Natural killer cell treated with Interleukin-12 subunit alpha and Interleukin-12 subunit beta and Interleukin-15 and Interleukin-18, amount 100 ng/mL, for 72 hours (primary cell): ENCODE measurements at regions not wholly inside any gene's neighbourhood (a gene's known extent, or its start where the extent isn't known, plus 50 kb on each side); places are given as distances from the start of the nearest gene placed in this dataset.
A peak's percentile ranks its signal among the peaks of the same experiment; 100 is the strongest.

ENCODE experiments used
- ATAC-seq, 2 donors: fragments of 150-1000 bp; cut with Tn5 transposase in 1 of 2; sonication (Bioruptor Pico), chemical (Tn5 transposase) in 1 of 2; 2 replicates each; pipeline ENCODE4 v1.10.0; 2021
- DNase-seq: peaks from one replicate; pipeline ENCODE4 v3.0.0; 2022; ENCODE audit warnings: low spot score
- H3K27ac Mint-ChIP-seq, 2 donors: 1 replicate in 1 of 2; 2 replicates in 1 of 2; pipeline ENCODE4 v1.8.0; 2022; ENCODE audit warnings: mixed read lengths in 2 of 2, mild to moderate bottlenecking in 1 of 2, moderate library complexity in 1 of 2
- H3K27me3 Mint-ChIP-seq, 2 donors: 1 replicate in 1 of 2; 2 replicates in 1 of 2; pipeline ENCODE4 v1.8.0; 2022; ENCODE audit warnings: mixed read lengths in 2 of 2
- H3K36me3 Mint-ChIP-seq: one replicate; pipeline ENCODE4 v1.8.0; 2022; ENCODE audit warnings: mixed read lengths
- H3K4me1 Mint-ChIP-seq, 2 donors: 1 replicate in 1 of 2; 2 replicates in 1 of 2; pipeline ENCODE4 v1.8.0; 2022; ENCODE audit warnings: low read depth in 2 of 2, mixed read lengths in 2 of 2, mild to moderate bottlenecking in 1 of 2
- H3K4me3 Mint-ChIP-seq: one replicate; pipeline ENCODE4 v1.8.0; 2022; ENCODE audit warnings: mixed read lengths
- H3K9me3 Mint-ChIP-seq: 2 replicates; pipeline ENCODE4 v1.8.0; 2022; ENCODE audit warnings: mixed read lengths

GRCh38 chr3:68067314-68067713 is 412.9 kb upstream of the SUCLG2 start:
- DNase-seq: no peak
- no peak for ATAC-seq
- Mint-ChIP-seq H3K9me3 (peaks cover 13% of the 10 kb centered on the region), H3K27ac (no peak overlapping the region), H3K4me3 (no peak overlapping the region), H3K36me3 (peaks cover 13% of the 10 kb centered on the region), H3K4me1 (peaks cover 0 to 5% of the 10 kb centered on the region in 2 donors), H3K27me3 (peaks cover 0 to 7% of the 10 kb centered on the region in 2 donors)

GRCh38 chr3:68062926-68063325 is 408.5 kb upstream of the SUCLG2 start:
- ATAC-seq (no peak), DNase-seq (no peak)
- peaks cover 3% of the 10 kb centered on the region for H3K9me3 Mint-ChIP-seq
- peaks cover 0 to 5% of the 10 kb centered on the region in 2 donors for H3K4me1 Mint-ChIP-seq
- H3K4me3 Mint-ChIP-seq: no peak overlapping the region
- no peak overlapping the region for H3K27ac Mint-ChIP-seq
- peaks cover 0 to 7% of the 10 kb centered on the region in 2 donors for H3K27me3 Mint-ChIP-seq
- H3K36me3 Mint-ChIP-seq: no peaks in the 10 kb centered on the region

- no peak overlapping the region for H3K27ac Mint-ChIP-seq
- no peak for DNase-seq
- ATAC-seq: no peak
These were observed 406.5 kb upstream of the SUCLG2 start for GRCh38 chr3:68060910-68061309.

GRCh38 chr3:68060191-68060590 is 405.8 kb upstream of the SUCLG2 start:
- no peak for DNase-seq
- no peaks in the 10 kb centered on the region for H3K9me3 Mint-ChIP-seq
- no peak overlapping the region for H3K4me3 Mint-ChIP-seq
- H3K36me3 Mint-ChIP-seq: no peaks in the 10 kb centered on the region
- no peak for ATAC-seq
- no peaks in the 10 kb centered on the region for H3K27me3 Mint-ChIP-seq
- H3K4me1 Mint-ChIP-seq: peaks cover 4 to 11% of the 10 kb centered on the region in 2 donors
- H3K27ac Mint-ChIP-seq: no peak overlapping the region

More at GRCh38 chr3:68060910-68061309, 406.5 kb upstream of the SUCLG2 start:
- peaks cover 4 to 11% of the 10 kb centered on the region in 2 donors for H3K4me1 Mint-ChIP-seq
- no peak overlapping the region for H3K4me3 Mint-ChIP-seq
- no peaks in the 10 kb centered on the region for H3K36me3 Mint-ChIP-seq
- no peaks in the 10 kb centered on the region for H3K9me3 Mint-ChIP-seq
- H3K27me3 Mint-ChIP-seq: no peaks in the 10 kb centered on the region

- no peaks in the 10 kb centered on the region for H3K9me3 Mint-ChIP-seq
- DNase-seq (no peak), ATAC-seq (no peak)
- no peaks in the 10 kb centered on the region for H3K36me3 Mint-ChIP-seq
- H3K4me1 Mint-ChIP-seq: peaks cover 4 to 11% of the 10 kb centered on the region in 2 donors
- no peaks in the 10 kb centered on the region for H3K27me3 Mint-ChIP-seq
- no peak overlapping the region for H3K4me3 Mint-ChIP-seq
- no peak overlapping the region for H3K27ac Mint-ChIP-seq
These were observed 405.3 kb upstream of the SUCLG2 start for GRCh38 chr3:68059628-68060152.

GRCh38 chr3:68057637-68058320 is 403.4 kb upstream of the SUCLG2 start:
- no peak for DNase-seq
- Mint-ChIP-seq H3K27ac (peak overlapping the region in 1 of 2 donors; percentile 41), H3K36me3 (no peaks in the 10 kb centered on the region), H3K9me3 (no peaks in the 10 kb centered on the region), H3K27me3 (no peaks in the 10 kb centered on the region), H3K4me1 (peaks cover 4 to 11% of the 10 kb centered on the region in 2 donors), H3K4me3 (peak overlapping the region; percentile 27)
- ATAC-seq: peak; percentile 45 to 84

GRCh38 chr3:68056556-68056955 is 402.1 kb upstream of the SUCLG2 start:
- Mint-ChIP-seq H3K36me3 (no peaks in the 10 kb centered on the region), H3K4me1 (peaks cover 4 to 11% of the 10 kb centered on the region in 2 donors), H3K27me3 (peaks cover 0 to 6% of the 10 kb centered on the region in 2 donors), H3K9me3 (no peaks in the 10 kb centered on the region), H3K27ac (no peak overlapping the region), H3K4me3 (no peak overlapping the region)
- no peak for DNase-seq
- ATAC-seq: no peak

GRCh38 chr3:68055215-68055614 is 400.8 kb upstream of the SUCLG2 start:
- H3K36me3 Mint-ChIP-seq: no peaks in the 10 kb centered on the region
- peaks cover 0 to 6% of the 10 kb centered on the region in 2 donors for H3K27me3 Mint-ChIP-seq
- H3K4me3 Mint-ChIP-seq: no peak overlapping the region
- peaks cover 4 to 11% of the 10 kb centered on the region in 2 donors for H3K4me1 Mint-ChIP-seq
- no peak for DNase-seq
- H3K9me3 Mint-ChIP-seq: no peaks in the 10 kb centered on the region
- no peak for ATAC-seq
- no peak overlapping the region for H3K27ac Mint-ChIP-seq

- ATAC-seq: no peak
- no peaks in the 10 kb centered on the region for H3K9me3 Mint-ChIP-seq
- no peak overlapping the region for H3K27ac Mint-ChIP-seq
These were observed 395.4 kb upstream of the SUCLG2 start for GRCh38 chr3:68049776-68050175.

GRCh38 chr3:68045976-68046375 is 391.6 kb upstream of the SUCLG2 start:
- Mint-ChIP-seq H3K27me3 (peaks cover 0 to 14% of the 10 kb centered on the region in 2 donors), H3K9me3 (no peaks in the 10 kb centered on the region), H3K36me3 (no peaks in the 10 kb centered on the region), H3K4me1 (no peaks in the 10 kb centered on the region), H3K4me3 (no peak overlapping the region), H3K27ac (no peak overlapping the region)
- ATAC-seq: no peak
- no peak for DNase-seq

More at GRCh38 chr3:68049776-68050175, 395.4 kb upstream of the SUCLG2 start:
- Mint-ChIP-seq H3K4me1 (no peaks in the 10 kb centered on the region), H3K4me3 (no peak overlapping the region), H3K27me3 (peaks cover 0 to 16% of the 10 kb centered on the region in 2 donors), H3K36me3 (no peaks in the 10 kb centered on the region)
- no peak for DNase-seq

GRCh38 chr3:68033867-68034266 is 379.5 kb upstream of the SUCLG2 start:
- H3K9me3 Mint-ChIP-seq: peaks cover 4% of the 10 kb centered on the region
- no peak for ATAC-seq
- H3K27me3 Mint-ChIP-seq: peaks cover 7 to 8% of the 10 kb centered on the region in 2 donors
- DNase-seq: no peak
- no peaks in the 10 kb centered on the region for H3K36me3 Mint-ChIP-seq
- no peak overlapping the region for H3K27ac Mint-ChIP-seq
- no peak overlapping the region for H3K4me3 Mint-ChIP-seq
- no peaks in the 10 kb centered on the region for H3K4me1 Mint-ChIP-seq

- H3K36me3 Mint-ChIP-seq: no peaks in the 10 kb centered on the region
- H3K4me3 Mint-ChIP-seq: no peak overlapping the region
- DNase-seq (no peak), ATAC-seq (no peak)
- peaks cover 7 to 8% of the 10 kb centered on the region in 2 donors for H3K27me3 Mint-ChIP-seq
- peaks cover 4% of the 10 kb centered on the region for H3K9me3 Mint-ChIP-seq
- no peak overlapping the region for H3K27ac Mint-ChIP-seq
- no peaks in the 10 kb centered on the region for H3K4me1 Mint-ChIP-seq
These were observed 377.8 kb upstream of the SUCLG2 start for GRCh38 chr3:68032209-68032608.

GRCh38 chr3:68025189-68025588 is 370.8 kb upstream of the SUCLG2 start:
- Mint-ChIP-seq H3K4me1 (peaks cover 0 to 11% of the 10 kb centered on the region in 2 donors), H3K4me3 (no peak overlapping the region), H3K27me3 (peaks cover 0 to 4% of the 10 kb centered on the region in 2 donors), H3K36me3 (no peaks in the 10 kb centered on the region), H3K9me3 (no peaks in the 10 kb centered on the region), H3K27ac (no peak overlapping the region)
- DNase-seq: no peak
- ATAC-seq: no peak

- no peak for ATAC-seq
- no peaks in the 10 kb centered on the region for H3K36me3 Mint-ChIP-seq
- H3K27me3 Mint-ChIP-seq: no peaks in the 10 kb centered on the region
- H3K9me3 Mint-ChIP-seq: no peaks in the 10 kb centered on the region
- no peak overlapping the region for H3K27ac Mint-ChIP-seq
- peaks cover 0 to under 1% of the 10 kb centered on the region in 2 donors for H3K4me1 Mint-ChIP-seq
- no peak overlapping the region for H3K4me3 Mint-ChIP-seq
- DNase-seq: no peak
These were observed 365.5 kb upstream of the SUCLG2 start for GRCh38 chr3:68019876-68020275.
